ENCODE measurements at regions not wholly inside any gene's neighbourhood (a gene's known extent, or its start where the extent isn't known, plus 50 kb on each side); places are given as distances from the start of the nearest gene placed in this dataset.
A peak's percentile ranks its signal among the peaks of the same experiment; 100 is the strongest.

DNA sequence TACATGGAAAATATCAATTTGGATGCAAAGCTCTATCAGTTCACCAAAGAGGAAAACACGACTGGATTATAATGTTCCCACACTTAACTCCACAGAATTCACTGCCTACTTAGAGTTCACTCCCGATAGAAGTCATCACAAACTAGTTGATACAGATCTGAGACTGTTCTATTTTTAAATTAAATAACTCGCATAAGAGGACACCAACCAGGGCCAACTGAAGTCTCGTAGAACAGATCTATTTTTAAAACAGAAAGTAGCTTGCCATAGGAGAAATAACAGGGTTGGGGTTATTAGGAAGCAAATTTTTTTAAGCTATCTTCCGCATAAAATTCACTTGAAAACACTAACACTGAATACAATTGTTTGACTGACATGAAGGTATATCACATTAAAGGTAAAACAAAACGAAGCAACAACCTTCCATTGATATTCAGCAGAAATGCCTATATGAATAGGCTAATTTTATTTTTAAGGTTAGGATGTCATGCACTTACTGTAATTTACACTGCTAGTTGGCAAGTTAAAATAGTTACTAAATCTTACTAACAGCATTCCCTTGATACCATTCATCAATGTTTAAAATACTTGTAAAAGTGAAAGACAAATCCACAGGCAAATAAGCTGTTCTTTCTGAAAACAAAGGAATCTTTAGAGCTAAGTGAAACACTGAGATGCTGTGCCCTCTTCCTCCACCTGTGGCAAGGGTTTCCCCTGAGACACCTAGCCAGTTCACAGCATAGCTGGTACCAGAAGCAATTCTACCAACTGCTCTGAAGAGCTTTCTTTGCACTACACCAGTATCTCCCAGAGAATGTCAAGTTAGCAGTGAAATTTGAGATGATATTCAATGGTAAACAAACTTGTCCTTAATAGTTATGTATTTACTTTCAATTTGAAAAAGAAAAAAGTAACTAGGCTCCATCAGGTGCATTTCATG is 186.7 kb upstream of the ANK3 start:
- Histone ChIP-seq H3K27me3 (no peaks in the 10 kb centered on the region), H3K4me1 (peaks cover 0 to 24% (median 3%) of the 10 kb centered on the region in 3 donors), H3K9me3 (no peaks in the 10 kb centered on the region), H3K4me3 (peak overlapping the region in 1 of 4 donors; percentile 21), H3K27ac (no peak overlapping the region), H3K36me3 (no peaks in the 10 kb centered on the region)
- intact Hi-C loops (cut with DNase I): no loop called here
- TF ChIP-seq, protein P1, sequence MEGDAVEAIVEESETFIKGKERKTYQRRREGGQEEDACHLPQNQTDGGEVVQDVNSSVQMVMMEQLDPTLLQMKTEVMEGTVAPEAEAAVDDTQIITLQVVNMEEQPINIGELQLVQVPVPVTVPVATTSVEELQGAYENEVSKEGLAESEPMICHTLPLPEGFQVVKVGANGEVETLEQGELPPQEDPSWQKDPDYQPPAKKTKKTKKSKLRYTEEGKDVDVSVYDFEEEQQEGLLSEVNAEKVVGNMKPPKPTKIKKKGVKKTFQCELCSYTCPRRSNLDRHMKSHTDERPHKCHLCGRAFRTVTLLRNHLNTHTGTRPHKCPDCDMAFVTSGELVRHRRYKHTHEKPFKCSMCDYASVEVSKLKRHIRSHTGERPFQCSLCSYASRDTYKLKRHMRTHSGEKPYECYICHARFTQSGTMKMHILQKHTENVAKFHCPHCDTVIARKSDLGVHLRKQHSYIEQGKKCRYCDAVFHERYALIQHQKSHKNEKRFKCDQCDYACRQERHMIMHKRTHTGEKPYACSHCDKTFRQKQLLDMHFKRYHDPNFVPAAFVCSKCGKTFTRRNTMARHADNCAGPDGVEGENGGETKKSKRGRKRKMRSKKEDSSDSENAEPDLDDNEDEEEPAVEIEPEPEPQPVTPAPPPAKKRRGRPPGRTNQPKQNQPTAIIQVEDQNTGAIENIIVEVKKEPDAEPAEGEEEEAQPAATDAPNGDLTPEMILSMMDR (IDR thresholded peaks at IDR 0.05): no peak
- TF ChIP-seq POLR2A (IDR thresholded peaks at IDR 0.05): no peak
- no peak for DNase-seq
- WGBS, 2 donors: 37 to 45% methylated on average over 6 of the region's 6 CpGs

DNA sequence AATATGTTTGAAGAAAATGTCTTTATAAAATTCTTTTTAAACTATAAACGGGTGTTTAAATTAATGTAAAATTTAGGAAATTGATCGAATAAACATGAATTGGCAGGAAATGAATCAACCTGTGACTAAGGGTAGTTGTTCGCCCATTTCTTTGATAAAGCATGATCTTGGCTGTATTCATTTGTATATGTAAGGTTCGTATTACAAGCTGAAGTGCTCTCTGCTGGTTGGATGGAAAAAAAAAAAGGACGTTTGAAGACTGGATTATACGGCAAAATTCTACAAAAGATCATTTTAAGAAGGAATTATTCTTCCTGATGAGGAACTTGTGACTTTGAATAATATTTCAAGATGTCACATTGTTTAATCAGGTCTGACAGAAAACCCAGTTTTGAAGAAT is 185.4 kb upstream of the ANK3 start:
- DNase-seq: no peak
- intact Hi-C loops (cut with DNase I): no loop called here
- Histone ChIP-seq H3K36me3 (no peaks in the 10 kb centered on the region), H3K27ac (no peak overlapping the region), H3K9me3 (no peaks in the 10 kb centered on the region), H3K4me3 (no peak overlapping the region), H3K27me3 (no peaks in the 10 kb centered on the region), H3K4me1 (peaks cover 0 to 24% (median 3%) of the 10 kb centered on the region in 3 donors)
- no peak for TF ChIP-seq POLR2A (IDR thresholded peaks at IDR 0.05)
- TF ChIP-seq, protein P1 (IDR thresholded peaks at IDR 0.05): no peak
- 51 to 86% methylated on average over 6 of the region's 6 CpGs for WGBS, 2 donors

DNA sequence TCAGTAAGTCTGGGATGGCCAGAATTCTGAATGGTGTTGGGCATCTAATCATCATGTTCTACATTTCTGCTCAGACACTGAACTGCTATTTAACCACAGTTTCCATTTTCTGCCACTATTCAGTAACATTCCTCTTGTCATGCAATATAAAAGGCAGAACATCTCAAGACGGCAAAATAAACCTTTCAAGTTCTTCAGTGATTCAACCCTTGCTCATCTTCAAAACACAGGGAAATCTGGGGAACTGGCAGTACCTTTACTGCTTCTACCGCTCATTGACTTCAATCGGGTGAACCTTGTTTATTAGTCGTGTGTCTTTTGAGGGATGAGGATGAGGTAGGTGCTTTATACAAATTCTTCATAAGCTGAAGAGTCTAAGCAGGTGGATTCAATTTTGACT is 184.7 kb upstream of the ANK3 start:
- WGBS, 2 donors: 68 to 94% methylated on average over 4 of the region's 4 CpGs
- H3K27me3 ChIP-seq: no peaks in the 10 kb centered on the region
- H3K36me3 ChIP-seq: no peaks in the 10 kb centered on the region
- peaks cover 0 to 24% (median 3%) of the 10 kb centered on the region in 3 donors for H3K4me1 ChIP-seq
- TF ChIP-seq, protein P1 (IDR thresholded peaks at IDR 0.05): no peak
- no peak for TF ChIP-seq POLR2A (IDR thresholded peaks at IDR 0.05)
- intact Hi-C loops (cut with DNase I): no loop called here
- no peak overlapping the region for H3K4me3 ChIP-seq
- no peak overlapping the region for H3K27ac ChIP-seq
- H3K9me3 ChIP-seq: no peaks in the 10 kb centered on the region
- no peak for DNase-seq

DNA sequence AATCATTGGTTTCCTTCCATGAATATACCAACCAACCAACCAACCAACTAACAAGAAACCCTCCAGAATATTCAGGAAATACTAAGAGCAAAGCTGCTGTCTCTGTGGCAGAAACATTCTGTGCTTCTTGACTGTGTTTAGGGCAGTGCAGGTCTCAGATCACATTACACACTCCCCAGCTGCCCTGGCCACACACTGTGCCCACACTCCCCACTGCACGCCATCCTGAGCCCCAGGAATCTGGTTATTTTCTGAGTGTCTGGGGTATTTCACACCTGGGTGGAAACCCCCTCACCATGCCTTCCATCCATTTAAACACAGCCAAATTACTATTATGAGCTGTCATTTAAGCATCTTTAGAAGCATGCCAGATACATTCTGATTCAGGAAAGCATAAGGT is 183.7 kb upstream of the ANK3 start:
- TF ChIP-seq, protein P1 (IDR thresholded peaks at IDR 0.05): no peak
- no peak for TF ChIP-seq POLR2A (IDR thresholded peaks at IDR 0.05)
- no peaks in the 10 kb centered on the region for H3K9me3 ChIP-seq
- 60 to 82% methylated on average over 1 of the region's 1 CpG for WGBS, 2 donors
- H3K4me3 ChIP-seq: no peak overlapping the region
- H3K27me3 ChIP-seq: no peaks in the 10 kb centered on the region
- intact Hi-C loops (cut with DNase I): no loop called here
- H3K36me3 ChIP-seq: no peaks in the 10 kb centered on the region
- no peak overlapping the region for H3K27ac ChIP-seq
- DNase-seq: no peak
- peaks cover 0 to 24% (median 3%) of the 10 kb centered on the region in 3 donors for H3K4me1 ChIP-seq

DNA sequence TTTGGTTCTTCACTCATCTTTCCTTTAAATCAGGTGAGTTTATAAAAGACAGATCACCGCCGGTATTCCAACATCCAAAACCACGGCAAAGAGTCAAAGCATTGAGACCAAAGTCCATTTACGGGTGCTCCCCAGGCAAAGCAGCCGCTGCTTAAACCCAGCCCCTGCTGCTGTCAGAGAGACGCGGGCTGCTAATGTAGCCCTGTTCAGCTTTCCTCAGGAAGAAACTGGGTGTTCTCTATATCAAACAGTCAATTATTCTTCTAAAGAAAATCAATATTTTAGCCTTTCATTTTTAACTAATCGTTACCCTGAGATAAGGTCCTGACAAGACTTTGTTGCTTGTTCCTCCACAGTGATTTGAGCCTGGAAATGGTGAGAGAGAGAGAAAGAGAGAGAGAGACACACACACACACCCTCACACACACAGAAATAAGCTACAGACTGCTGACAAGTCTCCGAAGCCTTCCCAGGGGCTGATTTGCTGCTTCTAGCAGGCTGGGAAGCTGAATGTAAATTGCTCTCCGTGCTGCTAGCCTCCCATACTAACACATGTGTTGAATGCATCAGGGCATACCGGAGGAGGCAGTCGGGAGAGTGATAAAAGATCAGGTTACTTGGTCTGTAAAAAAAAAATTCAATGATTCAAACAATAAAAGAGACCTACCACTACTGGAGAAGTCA is 183.0 kb upstream of the ANK3 start:
- H3K9me3 ChIP-seq: peaks cover 0 to 1% (median 0%) of the 10 kb centered on the region in 3 donors
- H3K36me3 ChIP-seq: no peaks in the 10 kb centered on the region
- 19% methylated on average over 12 of the region's 12 CpGs for WGBS, 2 donors
- H3K4me1 ChIP-seq: peaks cover 0 to 24% (median 3%) of the 10 kb centered on the region in 3 donors
- TF ChIP-seq, protein P1 (IDR thresholded peaks at IDR 0.05): no peak
- no peak for TF ChIP-seq POLR2A (IDR thresholded peaks at IDR 0.05)
- H3K27me3 ChIP-seq: no peaks in the 10 kb centered on the region
- no peak for DNase-seq
- H3K27ac ChIP-seq: peak overlapping the region in 2 of 4 donors; percentile 6 to 13
- intact Hi-C loops (cut with DNase I): no loop called here
- peak overlapping the region in 3 of 4 donors; percentile 11 to 55 (median 25) for H3K4me3 ChIP-seq

All from esophagus squamous epithelium (tissue), 5 donors.